ENCODE measurements at regions not wholly inside any gene's neighbourhood (a gene's known extent, or its start where the extent isn't known, plus 50 kb on each side); places are given as distances from the start of the nearest gene placed in this dataset.

DNA sequence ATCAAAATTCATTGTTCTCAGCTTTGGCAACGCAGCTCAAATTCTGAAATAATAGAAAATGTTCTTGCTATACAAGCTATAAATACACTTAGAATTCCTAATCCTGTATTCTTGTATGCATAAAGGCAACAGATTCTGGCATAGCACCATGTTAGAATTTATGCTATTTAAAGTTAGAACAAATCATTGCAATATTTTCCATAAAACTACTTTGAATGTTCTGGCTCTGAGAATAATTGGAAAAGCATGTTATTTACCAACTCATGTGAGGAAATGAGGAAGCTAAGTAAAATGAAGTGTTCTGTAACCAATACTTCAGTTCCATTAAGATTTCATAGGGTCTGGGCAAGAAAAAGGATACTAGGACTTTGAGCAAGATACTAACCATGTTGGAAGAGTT lies 888.9 kb downstream of the SQOR start:
- H3K4me1 ChIP-seq, result no peaks in the 10 kb centered on the region
- H3K36me3 ChIP-seq, result no peaks in the 10 kb centered on the region
- no peak overlapping the region for H3K4me3 ChIP-seq
- no peaks in the 10 kb centered on the region for H3K9me3 ChIP-seq
- WGBS, 2 donors, result 61 to 77% methylated on average over 1 of the region's 1 CpG
- intact Hi-C loops (cut with DNase I), result no loop called here
- H3K27ac ChIP-seq, result no peak overlapping the region
- no peak for DNase-seq
- no peak for TF ChIP-seq POLR2A (IDR thresholded peaks at IDR 0.05)
- TF ChIP-seq, protein P1, sequence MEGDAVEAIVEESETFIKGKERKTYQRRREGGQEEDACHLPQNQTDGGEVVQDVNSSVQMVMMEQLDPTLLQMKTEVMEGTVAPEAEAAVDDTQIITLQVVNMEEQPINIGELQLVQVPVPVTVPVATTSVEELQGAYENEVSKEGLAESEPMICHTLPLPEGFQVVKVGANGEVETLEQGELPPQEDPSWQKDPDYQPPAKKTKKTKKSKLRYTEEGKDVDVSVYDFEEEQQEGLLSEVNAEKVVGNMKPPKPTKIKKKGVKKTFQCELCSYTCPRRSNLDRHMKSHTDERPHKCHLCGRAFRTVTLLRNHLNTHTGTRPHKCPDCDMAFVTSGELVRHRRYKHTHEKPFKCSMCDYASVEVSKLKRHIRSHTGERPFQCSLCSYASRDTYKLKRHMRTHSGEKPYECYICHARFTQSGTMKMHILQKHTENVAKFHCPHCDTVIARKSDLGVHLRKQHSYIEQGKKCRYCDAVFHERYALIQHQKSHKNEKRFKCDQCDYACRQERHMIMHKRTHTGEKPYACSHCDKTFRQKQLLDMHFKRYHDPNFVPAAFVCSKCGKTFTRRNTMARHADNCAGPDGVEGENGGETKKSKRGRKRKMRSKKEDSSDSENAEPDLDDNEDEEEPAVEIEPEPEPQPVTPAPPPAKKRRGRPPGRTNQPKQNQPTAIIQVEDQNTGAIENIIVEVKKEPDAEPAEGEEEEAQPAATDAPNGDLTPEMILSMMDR (IDR thresholded peaks at IDR 0.05), result no peak
- no peaks in the 10 kb centered on the region for H3K27me3 ChIP-seq

DNA sequence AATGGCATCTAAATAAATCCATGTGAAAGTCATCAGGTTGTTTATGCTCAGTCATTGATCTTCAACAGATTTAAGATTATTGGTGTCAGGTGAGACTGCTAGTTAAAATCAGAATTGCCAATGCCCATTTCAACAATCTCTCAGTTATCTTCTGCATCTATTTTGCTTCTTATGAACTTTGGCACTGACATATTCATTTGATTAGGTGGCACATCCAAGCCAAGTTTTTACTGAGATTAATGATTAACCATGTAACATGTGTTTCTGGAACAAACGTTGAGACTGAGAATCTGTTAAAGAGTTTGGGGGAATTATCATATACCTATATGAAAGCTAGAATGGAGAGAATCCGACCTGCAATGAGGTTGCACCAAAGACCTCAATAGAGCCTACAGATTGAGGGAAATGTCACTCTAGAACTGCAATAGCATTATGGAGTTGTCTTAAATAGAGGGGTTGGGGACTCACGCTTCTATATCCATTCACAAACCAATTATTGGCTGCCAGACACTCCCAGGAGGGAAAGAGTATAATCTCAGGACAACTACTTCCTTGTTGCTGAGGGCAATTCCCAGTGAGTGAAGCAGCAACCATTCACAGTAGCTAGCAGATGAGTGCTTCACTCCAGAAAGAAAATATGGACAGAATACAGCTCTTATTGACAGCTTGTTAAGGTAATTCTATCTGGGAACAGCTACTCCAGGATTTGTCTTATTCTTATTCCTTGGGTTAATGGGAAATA lies 891.3 kb downstream of the SQOR start:
- intact Hi-C loops (cut with DNase I), result no loop called here

DNA sequence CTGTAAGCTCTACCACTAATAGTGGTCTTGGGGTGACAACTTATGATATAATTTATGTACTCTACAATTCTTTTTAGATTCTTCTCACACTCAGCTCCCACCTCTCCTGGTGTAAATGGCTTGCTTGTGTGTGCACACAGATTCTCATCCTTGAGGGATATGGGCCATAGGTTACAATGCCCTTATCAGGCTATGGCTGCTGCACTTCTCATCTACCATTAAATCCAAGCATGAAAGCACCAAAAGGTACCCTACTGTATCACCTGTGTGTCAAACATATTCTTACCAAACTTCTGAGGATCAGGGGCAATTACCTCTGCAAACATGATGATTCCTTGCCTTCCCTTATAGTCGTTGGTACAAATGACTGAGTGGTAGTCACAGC lies 891.9 kb downstream of the SQOR start:
- H3K9me3 ChIP-seq, result no peaks in the 10 kb centered on the region
- no peak overlapping the region for H3K4me3 ChIP-seq
- 29 to 55% methylated on average over 1 of the region's 1 CpG for WGBS, 2 donors
- TF ChIP-seq POLR2A (IDR thresholded peaks at IDR 0.05), result no peak
- TF ChIP-seq, protein P1 (IDR thresholded peaks at IDR 0.05), result no peak
- no peak for DNase-seq
- H3K27ac ChIP-seq, result no peak overlapping the region
- H3K27me3 ChIP-seq, result no peaks in the 10 kb centered on the region
- intact Hi-C loops (cut with DNase I), result no loop called here
- no peaks in the 10 kb centered on the region for H3K4me1 ChIP-seq
- no peaks in the 10 kb centered on the region for H3K36me3 ChIP-seq

More for the DNA sequence above, 891.3 kb downstream of the SQOR start:
- no peaks in the 10 kb centered on the region for H3K4me1 ChIP-seq
- H3K36me3 ChIP-seq, result no peaks in the 10 kb centered on the region
- H3K27me3 ChIP-seq, result no peaks in the 10 kb centered on the region
- no peak overlapping the region for H3K4me3 ChIP-seq
- H3K27ac ChIP-seq, result no peak overlapping the region
- no peak for DNase-seq
- no peak for TF ChIP-seq POLR2A (IDR thresholded peaks at IDR 0.05)
- TF ChIP-seq, protein P1 (IDR thresholded peaks at IDR 0.05), result no peak
- 50 to 60% methylated on average over 3 of the region's 3 CpGs for WGBS, 2 donors
- H3K9me3 ChIP-seq, result no peaks in the 10 kb centered on the region

DNA sequence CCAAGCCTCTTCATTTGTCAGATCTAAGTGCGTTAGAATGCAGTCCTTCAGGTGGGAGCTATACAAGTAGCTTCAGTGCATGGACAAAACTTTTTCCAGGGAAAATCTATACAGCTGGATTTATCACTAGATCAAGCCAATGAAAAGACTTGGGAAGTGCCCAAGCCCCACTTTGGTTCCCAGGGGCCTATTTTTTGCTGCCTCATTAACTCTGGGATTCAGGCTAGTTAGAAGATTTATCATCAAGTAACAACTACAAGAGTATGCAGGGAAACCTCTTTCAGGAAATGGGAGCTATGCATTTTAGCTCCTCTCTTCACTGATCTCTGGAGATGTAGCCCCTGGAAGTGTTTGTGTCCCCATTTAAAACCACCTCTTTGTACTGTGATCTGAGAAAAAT lies 908.8 kb downstream of the SQOR start:
- TF ChIP-seq POLR2A (IDR thresholded peaks at IDR 0.05), result no peak
- TF ChIP-seq, protein P1 (IDR thresholded peaks at IDR 0.05), result no peak
- 71 to 75% methylated on average over 1 of the region's 1 CpG for WGBS, 2 donors
- intact Hi-C loops (cut with DNase I), result no loop called here
- Histone ChIP-seq H3K4me3 (no peak overlapping the region), H3K27me3 (no peaks in the 10 kb centered on the region), H3K36me3 (no peaks in the 10 kb centered on the region), H3K4me1 (no peaks in the 10 kb centered on the region), H3K27ac (no peak overlapping the region), H3K9me3 (peaks cover 0 to 4% (median 0%) of the 10 kb centered on the region in 3 donors)
- no peak for DNase-seq

DNA sequence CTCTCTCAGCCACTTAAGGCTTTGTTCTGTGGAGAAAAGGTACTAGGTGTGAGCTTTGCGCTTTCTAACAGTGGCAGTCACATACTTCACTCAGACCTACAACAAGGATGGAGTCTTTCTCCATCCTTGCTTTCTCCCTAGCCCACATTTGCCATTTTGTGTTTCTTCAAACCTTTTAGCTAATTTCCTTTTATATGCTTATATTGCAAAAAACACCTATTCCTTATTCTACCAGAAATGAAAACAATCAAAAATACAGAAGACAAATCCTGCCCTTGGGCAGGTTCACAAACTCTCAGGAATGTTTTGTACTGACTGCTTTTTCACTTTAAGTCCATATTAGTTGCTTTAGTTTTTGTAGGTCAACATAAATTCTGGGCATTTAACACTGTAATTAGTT lies 914.2 kb downstream of the SQOR start:
- 89 to 93% methylated on average over 1 of the region's 1 CpG for WGBS, 2 donors
- intact Hi-C loops (cut with DNase I), result no loop called here
- H3K4me3 ChIP-seq, result no peak overlapping the region

More for the DNA sequence above, 914.2 kb downstream of the SQOR start:
- TF ChIP-seq, protein P1 (IDR thresholded peaks at IDR 0.05), result no peak
- no peak for TF ChIP-seq POLR2A (IDR thresholded peaks at IDR 0.05)
- H3K27me3 ChIP-seq, result no peaks in the 10 kb centered on the region
- no peaks in the 10 kb centered on the region for H3K4me1 ChIP-seq
- no peaks in the 10 kb centered on the region for H3K36me3 ChIP-seq
- no peak for DNase-seq
- H3K27ac ChIP-seq, result no peak overlapping the region
- H3K9me3 ChIP-seq, result peaks cover 0 to 7% (median 4%) of the 10 kb centered on the region in 3 donors

Measured in esophagus squamous epithelium (tissue), 5 donors.